ENCODE measurements at regions not wholly inside any gene's neighbourhood (a gene's known extent, or its start where the extent isn't known, plus 50 kb on each side); places are given as distances from the start of the nearest gene placed in this dataset.
A peak's percentile ranks its signal among the peaks of the same experiment; 100 is the strongest.

GRCh38 chr2:66802877-66803276 is 368.0 kb downstream of the MEIS1 start:
- no peak for DNase-seq (ENCODE audit: low spot score)

DNA sequence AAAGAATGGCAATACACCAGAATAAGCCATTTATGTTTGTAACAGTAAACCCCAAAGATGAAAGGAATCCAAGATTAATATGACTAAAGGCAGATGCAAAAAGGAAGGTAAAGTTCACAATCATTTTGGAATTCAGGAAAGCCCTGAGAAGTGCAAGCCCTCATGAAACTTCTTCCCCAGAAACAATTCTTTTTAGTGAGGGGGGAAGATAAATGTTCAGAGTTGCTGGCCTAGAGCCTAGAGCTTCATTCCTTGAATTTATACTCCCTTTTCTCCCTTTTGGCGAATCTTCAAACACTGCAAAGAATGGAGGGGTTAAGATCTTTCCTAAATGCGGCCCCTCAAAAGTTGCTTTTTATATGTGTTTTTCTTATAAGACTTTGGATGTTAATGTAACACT is 368.8 kb downstream of the MEIS1 start:
- DNase-seq (ENCODE audit: low spot score) = no peak

DNA sequence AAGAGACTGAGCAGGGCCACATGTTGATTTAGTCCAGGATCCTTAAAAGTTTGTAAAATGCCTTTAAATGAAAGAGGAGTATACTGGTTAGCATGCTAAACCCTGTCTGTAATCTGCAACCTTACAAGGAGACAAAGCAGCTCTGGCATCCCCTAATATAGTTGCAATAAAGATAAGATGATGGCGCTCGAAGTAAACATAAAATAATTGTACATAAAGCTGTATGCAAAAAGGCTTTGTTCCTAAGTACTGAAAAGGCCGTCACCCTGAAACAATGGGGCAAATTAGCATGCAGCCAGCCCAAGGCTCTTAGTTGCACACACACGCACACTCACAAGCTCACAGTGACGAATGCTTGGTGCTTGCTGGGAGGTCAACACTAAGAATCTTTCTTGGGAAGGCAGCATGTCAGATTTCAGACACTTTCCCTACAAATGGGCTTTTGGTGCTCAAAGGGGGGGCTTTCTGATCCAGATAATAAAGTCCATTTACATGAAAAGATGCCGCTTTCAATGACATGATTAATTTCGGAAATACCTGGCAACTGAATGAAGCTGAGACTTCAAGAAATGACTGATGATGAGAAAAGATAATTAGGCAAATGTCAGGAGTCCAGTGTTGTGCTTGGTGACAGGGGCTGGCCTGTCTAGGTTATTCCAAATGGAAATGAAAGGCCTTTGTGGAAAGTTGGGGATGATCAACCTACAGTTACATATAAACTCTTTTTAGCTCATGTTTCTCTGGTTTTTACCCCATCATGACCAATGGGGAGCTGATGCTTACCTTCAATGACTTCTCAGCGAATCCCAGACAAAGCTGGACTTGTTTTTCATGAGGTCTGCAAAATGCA is 370.3 kb downstream of the MEIS1 start:
- DNase-seq (ENCODE audit: low spot score) = no peak

- DNase-seq (ENCODE audit: low spot score) = no peak
Observed at GRCh38 chr2:66805968-66806367, 371.0 kb downstream of the MEIS1 start.

DNA sequence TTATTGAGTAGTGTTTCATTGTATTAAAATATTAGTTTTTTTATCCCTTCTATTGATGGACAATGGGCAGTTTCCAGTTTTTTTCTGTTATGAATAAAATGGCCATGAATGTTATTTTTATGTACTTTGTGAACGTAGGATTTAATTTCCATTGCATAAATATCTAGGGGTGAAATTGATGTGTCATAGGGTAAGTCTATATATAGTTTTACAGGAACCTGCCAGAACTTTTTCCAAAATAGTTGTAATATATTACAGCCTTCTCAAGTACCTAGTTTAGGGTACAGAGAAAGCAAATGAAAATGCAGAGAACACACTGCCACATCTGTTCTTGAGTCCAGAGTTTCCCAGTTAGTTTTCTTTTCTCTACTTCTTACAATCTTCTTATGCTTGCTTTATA is 378.6 kb downstream of the MEIS1 start:
- DNase-seq (ENCODE audit: low spot score) = no peak

- DNase-seq (ENCODE audit: low spot score) = no peak
Observed at GRCh38 chr2:66813976-66814375, 379.1 kb downstream of the MEIS1 start.

- DNase-seq (ENCODE audit: low spot score) = no peak
Observed at GRCh38 chr2:66814916-66815315, 380.0 kb downstream of the MEIS1 start.

GRCh38 chr2:66815886-66816285 is 381.0 kb downstream of the MEIS1 start:
- DNase-seq (ENCODE audit: low spot score) = no peak

DNA sequence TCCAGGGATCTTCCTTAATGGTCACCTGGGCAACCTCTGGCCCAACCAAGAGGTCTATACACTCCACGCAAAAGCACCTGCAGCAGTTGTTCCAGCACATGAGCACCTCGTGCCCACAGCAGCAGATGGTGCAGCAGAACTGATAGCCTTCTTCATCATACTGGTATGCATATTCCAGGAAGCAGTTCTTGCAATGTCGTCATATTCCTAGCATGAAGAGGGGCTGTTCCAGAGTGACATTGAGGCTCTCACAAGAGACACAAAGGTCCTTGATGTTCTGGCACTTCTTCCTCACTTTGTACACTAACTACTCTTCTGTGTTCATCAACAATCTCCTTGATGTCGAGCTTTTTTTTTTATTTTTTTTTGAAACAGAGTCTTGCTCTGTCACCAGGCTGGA is 386.2 kb downstream of the MEIS1 start:
- DNase-seq (ENCODE audit: low spot score) = no peak

GRCh38 chr2:66822186-66822585 is 387.3 kb downstream of the MEIS1 start:
- no peak for DNase-seq (ENCODE audit: low spot score)

DNA sequence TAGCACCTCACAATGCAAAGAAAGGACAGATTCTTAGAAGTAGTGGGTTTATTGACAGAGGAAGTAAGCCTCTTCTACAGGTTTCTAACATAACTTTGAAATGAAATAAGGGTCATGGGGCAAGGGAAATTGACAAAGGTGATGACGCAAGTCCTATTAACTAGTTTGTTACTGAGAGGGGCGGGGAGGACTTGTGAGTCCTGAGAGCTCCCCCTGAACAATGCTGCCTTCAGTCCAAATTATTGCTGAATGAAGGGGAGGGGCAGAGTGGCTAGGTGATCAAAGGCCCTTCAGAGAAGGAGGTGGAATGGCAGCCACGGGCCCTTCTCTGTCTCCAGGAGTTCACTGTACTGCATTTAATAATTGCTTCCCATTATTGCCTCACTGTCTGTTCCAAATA is 390.0 kb downstream of the MEIS1 start:
- no peak for DNase-seq (ENCODE audit: low spot score)

GRCh38 chr2:66827851-66828250 is 392.9 kb downstream of the MEIS1 start:
- DNase-seq (ENCODE audit: low spot score) = no peak

- DNase-seq (ENCODE audit: low spot score) = no peak
Observed at GRCh38 chr2:66828876-66829275, 394.0 kb downstream of the MEIS1 start.

GRCh38 chr2:66830881-66831280 is 396.0 kb downstream of the MEIS1 start:
- no peak for DNase-seq (ENCODE audit: low spot score)

DNA sequence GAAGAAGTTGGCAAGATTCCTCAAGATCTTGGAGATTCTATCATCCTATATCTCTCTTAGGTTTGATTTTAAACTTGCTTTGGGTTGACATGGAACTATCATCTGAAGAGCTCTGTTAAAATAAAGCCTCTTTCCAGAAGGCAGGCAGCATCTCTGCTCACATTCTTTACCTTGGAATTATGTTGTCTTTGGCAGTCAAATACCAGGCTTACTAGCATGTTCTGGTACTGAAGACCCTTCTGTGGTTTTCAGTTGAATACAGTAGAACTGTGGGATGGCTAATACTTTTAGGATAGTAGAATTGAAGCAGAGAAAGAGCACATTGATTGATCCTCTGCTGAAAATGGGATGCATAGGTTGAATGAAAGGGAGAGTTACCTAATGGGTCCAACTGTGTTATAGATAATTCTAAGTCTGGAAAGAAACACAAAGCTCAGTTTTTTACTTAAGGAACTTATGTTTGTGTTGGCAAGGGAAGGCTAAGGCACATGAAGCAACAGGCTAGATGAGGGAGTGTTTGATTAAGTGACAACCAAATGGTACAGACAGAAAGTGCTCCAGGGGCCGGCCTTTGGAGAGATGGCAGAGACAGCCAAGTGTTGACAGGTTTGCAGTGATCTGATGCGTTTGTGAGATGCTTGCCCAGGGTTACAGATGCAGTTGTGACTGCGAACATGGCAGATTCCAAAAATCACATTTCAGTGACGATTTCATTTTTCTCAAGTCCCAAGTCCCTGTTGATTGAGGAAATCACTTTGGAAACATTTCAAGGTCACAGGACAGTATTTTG is 397.9 kb downstream of the MEIS1 start:
- DNase-seq (ENCODE audit: low spot score) = no peak

DNA sequence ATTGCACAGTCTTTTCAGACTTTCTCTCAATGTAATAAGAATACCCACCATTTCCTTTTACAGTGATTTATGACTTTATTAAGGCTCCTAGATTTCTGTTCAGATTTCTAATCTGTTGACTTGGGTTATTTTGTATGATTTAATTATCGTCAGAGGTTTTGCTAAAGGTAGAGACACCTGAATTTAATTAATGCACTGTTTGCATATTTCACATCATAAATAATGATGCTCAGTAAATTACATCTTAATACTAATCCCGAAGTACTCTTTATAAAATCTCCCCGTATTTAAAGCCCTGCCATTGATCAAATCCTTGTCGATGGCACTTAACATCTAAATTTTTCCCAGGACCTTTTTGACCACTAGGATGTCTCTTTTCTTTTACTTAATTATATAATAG is 399.9 kb downstream of the MEIS1 start:
- no peak for DNase-seq (ENCODE audit: low spot score)

DNA sequence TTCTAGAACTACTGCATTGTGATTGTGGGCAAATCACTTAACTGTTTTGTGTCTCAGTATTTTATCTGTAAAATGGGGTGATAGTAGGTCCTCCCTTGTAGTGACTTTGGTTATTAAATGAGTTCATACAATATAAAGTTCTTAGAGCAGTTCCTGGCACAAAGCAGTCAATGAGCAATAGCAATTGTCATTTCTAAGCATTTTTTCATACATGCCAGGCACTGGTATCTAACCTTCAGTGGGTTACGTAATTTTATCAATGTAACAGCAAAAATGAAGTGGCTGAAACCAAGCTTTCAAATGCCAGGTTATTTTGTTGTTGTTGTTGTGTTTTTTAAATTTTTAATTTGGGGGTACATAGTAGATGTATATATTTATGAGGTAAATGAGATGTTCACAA is 401.9 kb downstream of the MEIS1 start:
- DNase-seq (ENCODE audit: low spot score) = no peak

DNA sequence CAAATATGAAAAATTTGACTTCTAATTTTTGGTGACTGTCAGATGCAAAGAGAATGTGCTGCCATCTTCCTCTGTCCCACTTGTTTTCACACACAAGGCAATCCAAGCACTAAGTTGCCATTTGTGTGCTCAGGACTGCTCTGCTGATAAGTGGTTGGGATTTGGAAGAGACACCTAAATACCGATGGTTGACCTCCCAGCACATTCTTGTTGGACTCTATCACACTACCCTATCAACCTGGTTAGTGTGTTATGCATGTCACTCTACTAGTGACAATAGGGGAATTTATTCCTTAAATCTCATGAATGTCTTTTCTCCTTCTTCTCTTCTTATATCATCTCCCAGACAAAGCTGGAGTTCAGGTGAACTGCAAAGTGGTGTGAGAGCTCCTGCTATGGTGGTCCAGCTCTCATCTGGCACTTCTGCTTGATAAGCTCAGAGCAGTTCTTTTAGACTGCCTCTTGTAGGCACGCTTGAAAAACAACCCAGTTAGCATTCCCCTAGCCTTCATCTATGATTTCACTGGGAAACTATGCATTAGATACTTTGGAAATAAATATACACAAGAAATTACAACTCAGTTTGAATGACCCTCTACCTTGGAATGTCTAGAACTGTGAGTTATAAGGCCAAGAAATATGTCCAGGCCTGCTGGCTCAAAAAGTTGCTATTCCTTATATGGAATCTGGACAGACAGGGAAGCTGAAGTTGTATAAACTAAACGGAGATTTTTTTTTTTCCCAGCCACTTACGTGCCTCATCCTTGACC is 404.8 kb downstream of the MEIS1 start:
- DNase-seq (ENCODE audit: low spot score) = no peak

DNA sequence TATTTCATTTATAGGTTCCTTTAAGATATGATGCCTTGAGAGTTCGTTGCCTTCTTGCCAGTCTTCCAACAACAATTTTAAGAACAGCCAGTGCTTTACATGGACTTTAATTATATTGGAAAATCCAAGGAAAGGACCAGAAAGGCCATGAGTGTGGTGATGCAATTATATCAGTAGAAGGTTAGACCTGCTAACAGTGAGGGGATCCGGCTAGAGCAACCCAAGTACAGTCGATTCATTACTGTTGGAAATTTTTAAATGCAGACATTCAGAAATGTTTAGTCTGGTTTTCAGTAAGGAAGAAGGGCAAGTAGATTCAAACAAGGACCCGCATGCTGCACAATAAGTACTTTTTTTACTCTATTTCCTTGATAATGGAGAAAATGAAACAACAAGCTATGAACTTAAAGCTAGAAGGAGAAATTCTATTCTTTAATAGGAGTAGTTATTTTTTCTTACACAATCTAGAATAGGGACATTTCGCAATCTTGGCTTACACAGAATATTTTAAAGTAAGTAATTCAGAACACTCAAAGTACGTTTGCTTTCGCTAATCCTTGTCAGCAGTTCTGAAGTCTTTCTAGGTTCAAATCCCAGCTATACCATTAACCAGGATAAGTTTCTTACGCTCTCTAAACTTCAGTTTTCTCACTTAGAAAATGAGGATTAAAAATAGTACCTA is 405.5 kb downstream of the MEIS1 start:
- DNase-seq (ENCODE audit: low spot score) = no peak

DNA sequence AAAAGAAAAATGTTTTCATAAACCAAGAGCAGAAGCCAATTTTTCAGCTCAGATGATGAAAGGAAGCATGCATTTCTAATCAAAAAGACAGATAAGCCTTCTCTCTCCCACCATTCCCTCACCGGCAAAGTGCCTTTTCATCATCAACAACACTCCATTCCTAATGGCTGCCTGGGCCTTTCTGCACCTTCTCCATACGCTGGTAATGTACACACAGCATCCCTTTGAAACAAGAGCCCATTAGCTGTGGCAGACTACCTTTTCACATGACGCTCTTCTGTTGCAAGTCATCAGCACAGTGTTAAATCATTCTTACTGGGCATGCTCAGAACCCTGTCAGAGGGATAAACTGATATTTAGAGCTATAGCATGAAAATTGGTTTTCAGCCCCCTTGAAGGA is 408.9 kb downstream of the MEIS1 start:
- DNase-seq (ENCODE audit: low spot score) = no peak

DNA sequence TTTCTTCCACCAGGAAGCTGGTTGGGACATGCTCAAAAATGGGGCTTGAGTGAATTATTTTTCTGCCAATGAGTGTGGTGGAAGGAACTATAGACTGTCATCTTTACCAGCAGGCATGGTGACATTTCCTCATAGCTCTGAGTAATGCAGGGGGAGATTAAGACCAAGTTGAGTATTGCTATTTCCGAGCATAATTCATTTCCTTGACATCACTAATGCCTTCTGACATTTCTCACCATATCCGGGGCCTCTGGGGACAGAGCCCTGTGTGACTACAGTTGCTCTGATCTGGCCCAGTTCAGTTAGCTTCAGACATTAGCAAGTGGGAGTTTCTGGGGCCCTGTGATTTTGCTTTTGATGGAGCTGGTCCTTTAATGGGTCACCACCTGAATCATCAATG is 410.4 kb downstream of the MEIS1 start:
- DNase-seq (ENCODE audit: low spot score) = no peak

DNA sequence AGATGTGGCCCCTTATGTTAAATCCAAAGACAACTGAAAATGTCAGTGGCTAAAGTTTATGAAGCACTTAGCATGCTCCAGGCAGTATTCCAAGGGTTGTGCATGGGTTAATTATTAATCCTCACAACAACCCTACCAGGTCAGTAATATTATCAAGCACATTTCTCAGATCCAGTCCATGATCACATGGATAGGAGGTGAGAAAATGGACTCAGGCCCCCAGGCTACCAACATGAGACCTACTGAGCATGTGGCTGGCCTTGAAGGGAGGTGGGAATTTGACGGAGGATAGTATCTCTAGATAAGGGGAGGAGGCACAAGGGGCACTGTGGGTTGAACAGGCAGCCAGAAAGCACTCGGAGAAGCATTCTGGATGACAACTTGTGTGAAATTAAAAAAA is 412.0 kb downstream of the MEIS1 start:
- DNase-seq (ENCODE audit: low spot score) = peak; percentile 3

Measured in LoVo (cell line).